Vagina (tissue), 2 donors: ENCODE measurements at regions not wholly inside any gene's neighbourhood (a gene's known extent, or its start where the extent isn't known, plus 50 kb on each side); places are given as distances from the start of the nearest gene placed in this dataset.

Experiments
- POLR2A ChIP-seq, 2 donors: fragments of 450-650 bp; IDR thresholded peaks; one replicate each; pipeline ENCODE4 v1.6.1; 2017; ENCODE audit warnings: antibody characterized with exemption in 2 of 2, mild to moderate bottlenecking in 2 of 2, moderate library complexity in 2 of 2
- TF ChIP-seq, protein P1 (sequence below), 3 experiments: fragments of 450-650 bp in 2 of 3; fragments of 200-600 bp in 1 of 3; sonication (generic) in 1 of 3; IDR thresholded peaks; one replicate each; pipeline ENCODE4 v1.5.1; 2017 to 2019; ENCODE audit warnings: antibody characterized with exemption in 3 of 3, mild to moderate bottlenecking in 2 of 3, moderate library complexity in 2 of 3

GRCh38 chrX:129015381-129015780 lies 507.9 kb downstream of the SMARCA1 start:
- TF ChIP-seq, protein P1, sequence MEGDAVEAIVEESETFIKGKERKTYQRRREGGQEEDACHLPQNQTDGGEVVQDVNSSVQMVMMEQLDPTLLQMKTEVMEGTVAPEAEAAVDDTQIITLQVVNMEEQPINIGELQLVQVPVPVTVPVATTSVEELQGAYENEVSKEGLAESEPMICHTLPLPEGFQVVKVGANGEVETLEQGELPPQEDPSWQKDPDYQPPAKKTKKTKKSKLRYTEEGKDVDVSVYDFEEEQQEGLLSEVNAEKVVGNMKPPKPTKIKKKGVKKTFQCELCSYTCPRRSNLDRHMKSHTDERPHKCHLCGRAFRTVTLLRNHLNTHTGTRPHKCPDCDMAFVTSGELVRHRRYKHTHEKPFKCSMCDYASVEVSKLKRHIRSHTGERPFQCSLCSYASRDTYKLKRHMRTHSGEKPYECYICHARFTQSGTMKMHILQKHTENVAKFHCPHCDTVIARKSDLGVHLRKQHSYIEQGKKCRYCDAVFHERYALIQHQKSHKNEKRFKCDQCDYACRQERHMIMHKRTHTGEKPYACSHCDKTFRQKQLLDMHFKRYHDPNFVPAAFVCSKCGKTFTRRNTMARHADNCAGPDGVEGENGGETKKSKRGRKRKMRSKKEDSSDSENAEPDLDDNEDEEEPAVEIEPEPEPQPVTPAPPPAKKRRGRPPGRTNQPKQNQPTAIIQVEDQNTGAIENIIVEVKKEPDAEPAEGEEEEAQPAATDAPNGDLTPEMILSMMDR (IDR thresholded peaks at IDR 0.05) = no peak
- no peak for TF ChIP-seq POLR2A (IDR thresholded peaks at IDR 0.05)
